K562 (cell line): ENCODE measurements at regions not wholly inside any gene's neighbourhood (a gene's known extent, or its start where the extent isn't known, plus 50 kb on each side); places are given as distances from the start of the nearest gene placed in this dataset.

Source experiments
- CBFB ChIP-seq: sonication (generic); formaldehyde crosslinking; IDR thresholded peaks from 2 replicates; pipeline ENCODE4 v1.4.0; 2020; ENCODE audit warnings: mild to moderate bottlenecking, missing genetic modification reagents
- CBX1 ChIP-seq: sonication (generic); IDR thresholded peaks from 2 replicates; pipeline ENCODE4 v1.6.1; 2016; ENCODE audit warnings: antibody characterized with exemption, low read depth, mild to moderate bottlenecking
- DDX20 ChIP-seq: fragments of 450-650 bp; IDR thresholded peaks from 2 replicates; pipeline ENCODE4 v1.6.1; 2016; ENCODE audit warnings: missing genetic modification characterization, low read depth, mild to moderate bottlenecking, missing compliant biosample characterization, moderate library complexity
- E4F1 ChIP-seq: fragments of 250-450 bp; sonication (Bioruptor Pico); IDR thresholded peaks from 2 replicates; pipeline ENCODE4 v1.5.0; 2021; ENCODE audit warnings: mild to moderate bottlenecking, borderline replicate concordance
- NFIC ChIP-seq: fragments of 450-650 bp; IDR thresholded peaks from 2 replicates; pipeline ENCODE4 v1.6.1; 2017; ENCODE audit warnings: mild to moderate bottlenecking, inconsistent platforms
- SMAD2 ChIP-seq: fragments of 150-350 bp; IDR thresholded peaks from 2 replicates; pipeline ENCODE4 v1.6.1; 2014; ENCODE audit warnings: low read depth, mild to moderate bottlenecking, low read length
- WHSC1 ChIP-seq: IDR thresholded peaks from one replicate; pipeline ENCODE4 v1.6.1; 2012; ENCODE audit warnings: low read length, control low read depth, inconsistent platforms
- ZNF318 ChIP-seq, 2 experiments: fragments of 450-650 bp; IDR thresholded peaks; 2 replicates each; pipeline ENCODE4 v1.6.1; 2016; ENCODE audit warnings: mild to moderate bottlenecking in 2 of 2, borderline replicate concordance in 1 of 2, low read depth in 1 of 2, moderate library complexity in 1 of 2
- ZNF551 ChIP-seq: fragments of 250-450 bp; sonication (Bioruptor Pico); IDR thresholded peaks from 2 replicates; pipeline ENCODE4 v1.5.0; 2021; ENCODE audit warnings: mild to moderate bottlenecking, moderate library complexity

- TF ChIP-seq ZNF318 (IDR thresholded peaks at IDR 0.05; ENCODE audit: borderline replicate concordance in 1 of 2, low read depth in 1 of 2) = no peak
- no peak for TF ChIP-seq SMAD2
- no peak for TF ChIP-seq E4F1 (CRISPR knock-in tag)
- no peak for TF ChIP-seq CBFB (CRISPR knock-in tag)
- no peak for TF ChIP-seq WHSC1
- TF ChIP-seq CBX1 = no peak
- no peak for TF ChIP-seq DDX20 (tag)
- TF ChIP-seq ZNF551 = no peak
- no peak for TF ChIP-seq NFIC
Measured at GRCh38 chr12:125259178-125259867, 194.1 kb downstream of the AACS start (continued).
